Muscle layer of colon (tissue), 2 donors: ENCODE measurements at regions not wholly inside any gene's neighbourhood (a gene's known extent, or its start where the extent isn't known, plus 50 kb on each side); places are given as distances from the start of the nearest gene placed in this dataset.
A peak's percentile ranks its signal among the peaks of the same experiment; 100 is the strongest.

Experiments
- H3K27ac ChIP-seq: one replicate; pipeline ENCODE4 v1.7.0; 2013; ENCODE audit warnings: low read depth, mild to moderate bottlenecking, low read length, moderate library complexity
- H3K27me3 ChIP-seq, 2 donors: one replicate each; pipeline ENCODE4 v1.7.0; 2013; ENCODE audit warnings: low read length in 2 of 2, mild to moderate bottlenecking in 2 of 2; ENCODE audit not compliant: insufficient read depth in 2 of 2, control insufficient read depth in 1 of 2
- H3K36me3 ChIP-seq: one replicate; pipeline ENCODE4 v1.7.0; 2013; ENCODE audit warnings: mild to moderate bottlenecking, low read length; ENCODE audit not compliant: insufficient read depth
- H3K4me1 ChIP-seq: one replicate; pipeline ENCODE4 v1.7.0; 2013; ENCODE audit warnings: mild to moderate bottlenecking, low read length; ENCODE audit not compliant: insufficient read depth
- H3K4me3 ChIP-seq, 2 donors: one replicate each; pipeline ENCODE4 v1.7.0; 2013; ENCODE audit warnings: low read length in 2 of 2, low read depth in 1 of 2, mild to moderate bottlenecking in 1 of 2, moderate library complexity in 1 of 2
- H3K9ac ChIP-seq: one replicate; pipeline ENCODE4 v1.7.0; 2013; ENCODE audit warnings: low read length
- H3K9me3 ChIP-seq: one replicate; pipeline ENCODE4 v1.7.0; 2013; ENCODE audit warnings: mild to moderate bottlenecking, low read length
- donor health status: abdominal sarcoma.
- donor health status: Adenocarcinoma of cecum.

- no peaks in the 10 kb centered on the region for H3K9me3 ChIP-seq
- H3K27me3 ChIP-seq: no peaks in the 10 kb centered on the region
- no peak overlapping the region for H3K4me3 ChIP-seq
- H3K36me3 ChIP-seq: no peaks in the 10 kb centered on the region
- no peak overlapping the region for H3K27ac ChIP-seq
- H3K4me1 ChIP-seq: peaks cover under 1% of the 10 kb centered on the region
- H3K9ac ChIP-seq: no peak overlapping the region
Measured at GRCh38 chr2:41846962-41847361, 200.9 kb upstream of the PKDCC start.

- Histone ChIP-seq H3K4me3 (no peak overlapping the region), H3K9me3 (no peaks in the 10 kb centered on the region), H3K9ac (no peak overlapping the region), H3K4me1 (no peaks in the 10 kb centered on the region), H3K27ac (no peak overlapping the region), H3K27me3 (no peaks in the 10 kb centered on the region), H3K36me3 (no peaks in the 10 kb centered on the region)
Measured at GRCh38 chr2:41847744-41848441, 199.9 kb upstream of the PKDCC start.

GRCh38 chr2:41851554-41851953, 196.3 kb upstream of the PKDCC start:
- H3K27ac ChIP-seq: no peak overlapping the region
- H3K9me3 ChIP-seq: no peaks in the 10 kb centered on the region
- no peaks in the 10 kb centered on the region for H3K4me1 ChIP-seq
- no peak overlapping the region for H3K4me3 ChIP-seq
- no peaks in the 10 kb centered on the region for H3K36me3 ChIP-seq
- no peaks in the 10 kb centered on the region for H3K27me3 ChIP-seq
- H3K9ac ChIP-seq: no peak overlapping the region

GRCh38 chr2:41853427-41854191, 194.2 kb upstream of the PKDCC start:
- H3K9ac ChIP-seq: no peak overlapping the region
- H3K36me3 ChIP-seq: no peaks in the 10 kb centered on the region
- H3K27me3 ChIP-seq: no peaks in the 10 kb centered on the region
- no peaks in the 10 kb centered on the region for H3K9me3 ChIP-seq
- no peak overlapping the region for H3K27ac ChIP-seq
- no peaks in the 10 kb centered on the region for H3K4me1 ChIP-seq
- peak overlapping the region in 1 of 2 donors; percentile 8 for H3K4me3 ChIP-seq

- Histone ChIP-seq H3K9ac (no peak overlapping the region), H3K36me3 (no peaks in the 10 kb centered on the region), H3K4me3 (no peak overlapping the region), H3K27ac (no peak overlapping the region), H3K4me1 (no peaks in the 10 kb centered on the region), H3K9me3 (no peaks in the 10 kb centered on the region), H3K27me3 (no peaks in the 10 kb centered on the region)
Measured at GRCh38 chr2:41854227-41854626, 193.6 kb upstream of the PKDCC start.

- no peaks in the 10 kb centered on the region for H3K4me1 ChIP-seq
- H3K27me3 ChIP-seq: no peaks in the 10 kb centered on the region
- no peaks in the 10 kb centered on the region for H3K36me3 ChIP-seq
- no peak overlapping the region for H3K27ac ChIP-seq
- no peaks in the 10 kb centered on the region for H3K9me3 ChIP-seq
- H3K9ac ChIP-seq: no peak overlapping the region
- H3K4me3 ChIP-seq: no peak overlapping the region
Measured at GRCh38 chr2:41856946-41857345, 190.9 kb upstream of the PKDCC start.

GRCh38 chr2:41859615-41860514, 188.0 kb upstream of the PKDCC start:
- H3K4me1 ChIP-seq: no peaks in the 10 kb centered on the region
- no peaks in the 10 kb centered on the region for H3K27me3 ChIP-seq
- no peak overlapping the region for H3K4me3 ChIP-seq
- H3K9ac ChIP-seq: no peak overlapping the region
- no peaks in the 10 kb centered on the region for H3K36me3 ChIP-seq
- H3K9me3 ChIP-seq: no peaks in the 10 kb centered on the region
- H3K27ac ChIP-seq: no peak overlapping the region

- no peaks in the 10 kb centered on the region for H3K36me3 ChIP-seq
Measured at GRCh38 chr2:41863062-41863461, 184.8 kb upstream of the PKDCC start.

GRCh38 chr2:41865263-41865662, 182.6 kb upstream of the PKDCC start:
- Histone ChIP-seq H3K27me3 (no peaks in the 10 kb centered on the region), H3K27ac (no peak overlapping the region), H3K36me3 (no peaks in the 10 kb centered on the region), H3K9me3 (no peaks in the 10 kb centered on the region), H3K9ac (no peak overlapping the region), H3K4me1 (peaks cover 5% of the 10 kb centered on the region), H3K4me3 (no peak overlapping the region)

More at GRCh38 chr2:41863062-41863461, 184.8 kb upstream of the PKDCC start:
- H3K9ac ChIP-seq: no peak overlapping the region
- H3K4me3 ChIP-seq: no peak overlapping the region
- no peaks in the 10 kb centered on the region for H3K27me3 ChIP-seq
- no peak overlapping the region for H3K27ac ChIP-seq
- no peaks in the 10 kb centered on the region for H3K9me3 ChIP-seq
- H3K4me1 ChIP-seq: no peaks in the 10 kb centered on the region

GRCh38 chr2:41867553-41867952, 180.3 kb upstream of the PKDCC start:
- Histone ChIP-seq H3K4me3 (no peak overlapping the region), H3K36me3 (no peaks in the 10 kb centered on the region), H3K27ac (no peak overlapping the region), H3K27me3 (no peaks in the 10 kb centered on the region), H3K9ac (no peak overlapping the region), H3K9me3 (no peaks in the 10 kb centered on the region), H3K4me1 (peaks cover 6% of the 10 kb centered on the region)

- Histone ChIP-seq H3K9me3 (no peaks in the 10 kb centered on the region), H3K27me3 (no peaks in the 10 kb centered on the region), H3K4me1 (peaks cover 21% of the 10 kb centered on the region), H3K4me3 (no peak overlapping the region), H3K27ac (no peak overlapping the region), H3K9ac (no peak overlapping the region), H3K36me3 (no peaks in the 10 kb centered on the region)
Measured at GRCh38 chr2:41869542-41870264, 178.1 kb upstream of the PKDCC start.
